Esophagus squamous epithelium (tissue), 5 donors: ENCODE measurements at regions not wholly inside any gene's neighbourhood (a gene's known extent, or its start where the extent isn't known, plus 50 kb on each side); places are given as distances from the start of the nearest gene placed in this dataset.

Experiments used
- DNase-seq: peaks from one replicate; lab custom pipeline; 2025; lab: John Stamatoyannopoulos, UW
- H3K27ac ChIP-seq, 4 donors: fragments of 200-600 bp; sonication (generic); one replicate each; pipeline ENCODE4 v1.5.1; 2016 to 2019; ENCODE audit warnings: mild to moderate bottlenecking in 1 of 4
- H3K27me3 ChIP-seq, 4 donors: fragments of 200-600 bp; sonication (generic); 1 replicate in 3 of 4; 2 replicates in 1 of 4; pipeline versions ENCODE4 v1.5.1 to v1.6.0; 2017 to 2021; ENCODE audit warnings: antibody characterized with exemption in 1 of 4
- H3K36me3 ChIP-seq, 3 donors: fragments of 200-600 bp; sonication (generic); one replicate each; pipeline ENCODE4 v1.5.1; 2016 to 2019
- H3K4me1 ChIP-seq, 3 donors: fragments of 200-600 bp; sonication (generic); one replicate each; pipeline ENCODE4 v1.5.1; 2017 to 2019
- H3K4me3 ChIP-seq, 4 donors: fragments of 200-600 bp; sonication (generic); 1 replicate in 3 of 4; 2 replicates in 1 of 4; pipeline ENCODE4 v1.5.1; 2016 to 2019; ENCODE audit warnings: mild to moderate bottlenecking in 2 of 4, moderate library complexity in 1 of 4
- H3K9me3 ChIP-seq, 3 donors: fragments of 200-600 bp; sonication (generic); one replicate each; pipeline ENCODE4 v1.5.1; 2016 to 2019
- POLR2A ChIP-seq, 4 donors: fragments of 450-650 bp; IDR thresholded peaks; one replicate each; pipeline ENCODE4 v1.6.1; 2017; ENCODE audit warnings: antibody characterized with exemption in 4 of 4, mild to moderate bottlenecking in 4 of 4, moderate library complexity in 3 of 4
- WGBS, 2 donors: methylation state at CpG; one replicate each; pipeline ENCODE4 v1.1.5; 2018; 5-methylcytosine and 5-hydroxymethylcytosine counted together
- intact Hi-C: fragments of 100-400 bp; cut with DNase I; formaldehyde crosslinking; loops from one replicate; pipeline ENCODE4 v1.15.0; 2022
- TF ChIP-seq, protein P1 (sequence below), 6 experiments: fragments of 450-650 bp in 4 of 6; fragments of 200-600 bp in 2 of 6; sonication (generic) in 2 of 6; IDR thresholded peaks; one replicate each; pipeline ENCODE4 v1.5.1; 2016 to 2019; ENCODE audit warnings: antibody characterized with exemption in 6 of 6, mild to moderate bottlenecking in 4 of 6, moderate library complexity in 4 of 6
- donor health status: DM: yes; HTN: yes; CAD: no.

DNA sequence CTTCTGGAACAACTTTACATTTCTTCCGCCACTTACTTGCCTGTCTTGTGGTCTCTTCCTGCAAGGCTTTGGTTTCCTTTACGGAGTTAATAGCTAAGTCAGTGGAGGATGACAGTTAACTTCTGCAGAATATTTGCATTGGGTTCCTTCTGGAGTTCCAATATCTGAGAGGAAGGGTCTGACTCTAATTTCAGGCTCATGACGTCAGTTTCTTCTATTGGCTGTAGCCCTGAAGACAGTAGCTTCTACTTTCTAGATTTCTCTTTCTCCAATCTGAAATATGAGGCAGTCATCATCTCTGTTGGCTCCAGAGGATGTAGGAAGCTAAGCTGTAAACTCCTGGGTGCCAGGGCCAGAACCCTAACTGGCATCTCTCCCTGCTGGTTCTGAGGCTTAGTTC, 76.7 kb downstream of the FRMPD3 start:
- DNase-seq, result no peak
- Histone ChIP-seq H3K4me3 (no peak overlapping the region), H3K27ac (no peak overlapping the region), H3K36me3 (no peaks in the 10 kb centered on the region), H3K9me3 (no peaks in the 10 kb centered on the region), H3K4me1 (no peaks in the 10 kb centered on the region), H3K27me3 (no peaks in the 10 kb centered on the region)
- intact Hi-C loops, result no loop called here
- WGBS, 2 donors, result 72 to 92% methylated on average over 3 of the region's 3 CpGs
- no peak for TF ChIP-seq POLR2A (IDR thresholded peaks at IDR 0.05)
- TF ChIP-seq, protein P1, sequence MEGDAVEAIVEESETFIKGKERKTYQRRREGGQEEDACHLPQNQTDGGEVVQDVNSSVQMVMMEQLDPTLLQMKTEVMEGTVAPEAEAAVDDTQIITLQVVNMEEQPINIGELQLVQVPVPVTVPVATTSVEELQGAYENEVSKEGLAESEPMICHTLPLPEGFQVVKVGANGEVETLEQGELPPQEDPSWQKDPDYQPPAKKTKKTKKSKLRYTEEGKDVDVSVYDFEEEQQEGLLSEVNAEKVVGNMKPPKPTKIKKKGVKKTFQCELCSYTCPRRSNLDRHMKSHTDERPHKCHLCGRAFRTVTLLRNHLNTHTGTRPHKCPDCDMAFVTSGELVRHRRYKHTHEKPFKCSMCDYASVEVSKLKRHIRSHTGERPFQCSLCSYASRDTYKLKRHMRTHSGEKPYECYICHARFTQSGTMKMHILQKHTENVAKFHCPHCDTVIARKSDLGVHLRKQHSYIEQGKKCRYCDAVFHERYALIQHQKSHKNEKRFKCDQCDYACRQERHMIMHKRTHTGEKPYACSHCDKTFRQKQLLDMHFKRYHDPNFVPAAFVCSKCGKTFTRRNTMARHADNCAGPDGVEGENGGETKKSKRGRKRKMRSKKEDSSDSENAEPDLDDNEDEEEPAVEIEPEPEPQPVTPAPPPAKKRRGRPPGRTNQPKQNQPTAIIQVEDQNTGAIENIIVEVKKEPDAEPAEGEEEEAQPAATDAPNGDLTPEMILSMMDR (IDR thresholded peaks at IDR 0.05), result no peak

DNA sequence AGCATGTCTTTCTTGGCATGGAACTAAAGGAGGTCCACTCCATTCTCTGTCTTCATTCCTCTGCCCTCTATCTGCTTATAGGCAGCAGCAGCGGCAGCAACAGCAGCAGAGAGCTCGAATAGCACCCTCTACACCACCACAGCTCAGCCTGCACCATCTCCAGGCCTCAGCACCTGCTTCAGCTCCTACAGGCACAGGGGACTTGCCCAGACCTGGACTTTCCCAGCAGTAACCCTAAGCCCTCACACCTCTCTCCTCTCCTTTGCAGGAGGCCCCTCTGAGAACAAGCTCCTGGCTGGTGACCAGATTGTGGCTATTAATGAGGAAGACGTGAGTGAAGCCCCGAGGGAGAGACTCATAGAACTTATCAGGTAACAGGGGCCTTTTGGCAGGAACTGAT, 80.7 kb downstream of the FRMPD3 start:
- whole genome bisulfite sequencing, 2 donors, result 73 to 80% methylated on average over 1 to 4 of the region's 4 CpGs
- TF ChIP-seq, protein P1 (IDR thresholded peaks at IDR 0.05), result no peak
- no peak for TF ChIP-seq POLR2A (IDR thresholded peaks at IDR 0.05)

DNA sequence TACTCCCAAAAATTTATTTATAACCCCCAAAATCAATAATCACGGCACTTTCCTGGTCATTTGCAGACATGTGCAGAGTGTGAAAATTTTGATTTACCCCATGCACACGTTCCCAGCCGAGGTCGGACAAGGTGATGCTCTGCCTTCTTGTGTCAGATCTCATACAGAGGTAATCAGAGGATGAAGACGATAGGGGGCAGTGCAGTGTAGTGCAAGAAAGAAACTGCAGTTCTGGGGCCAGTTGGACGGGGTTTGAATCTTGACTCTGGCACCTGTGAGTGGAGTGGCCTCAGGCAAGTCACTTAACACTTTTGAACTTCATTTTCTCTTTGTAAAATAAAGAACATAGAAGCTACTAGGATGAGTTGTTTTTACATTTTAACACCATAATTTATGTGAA, 88.4 kb downstream of the FRMPD3 start:
- H3K27ac ChIP-seq, result no peak overlapping the region
- 12 to 29% methylated on average over 4 to 6 of the region's 6 CpGs for WGBS, 2 donors
- intact Hi-C loops, result no loop called here
- TF ChIP-seq, protein P1 (IDR thresholded peaks at IDR 0.05), result peak in 5 of 6 experiments; percentile 20 to 54 (median 29)
- TF ChIP-seq POLR2A (IDR thresholded peaks at IDR 0.05), result no peak
- H3K4me1 ChIP-seq, result no peaks in the 10 kb centered on the region
- DNase-seq, result no peak
- H3K36me3 ChIP-seq, result no peaks in the 10 kb centered on the region
- H3K4me3 ChIP-seq, result no peak overlapping the region
- H3K27me3 ChIP-seq, result no peaks in the 10 kb centered on the region
- no peaks in the 10 kb centered on the region for H3K9me3 ChIP-seq

More for the DNA sequence above, 80.7 kb downstream of the FRMPD3 start:
- Histone ChIP-seq H3K36me3 (no peaks in the 10 kb centered on the region), H3K4me3 (no peak overlapping the region), H3K9me3 (no peaks in the 10 kb centered on the region), H3K4me1 (no peaks in the 10 kb centered on the region), H3K27ac (no peak overlapping the region), H3K27me3 (no peaks in the 10 kb centered on the region)
- intact Hi-C loops, result no loop called here
- no peak for DNase-seq

DNA sequence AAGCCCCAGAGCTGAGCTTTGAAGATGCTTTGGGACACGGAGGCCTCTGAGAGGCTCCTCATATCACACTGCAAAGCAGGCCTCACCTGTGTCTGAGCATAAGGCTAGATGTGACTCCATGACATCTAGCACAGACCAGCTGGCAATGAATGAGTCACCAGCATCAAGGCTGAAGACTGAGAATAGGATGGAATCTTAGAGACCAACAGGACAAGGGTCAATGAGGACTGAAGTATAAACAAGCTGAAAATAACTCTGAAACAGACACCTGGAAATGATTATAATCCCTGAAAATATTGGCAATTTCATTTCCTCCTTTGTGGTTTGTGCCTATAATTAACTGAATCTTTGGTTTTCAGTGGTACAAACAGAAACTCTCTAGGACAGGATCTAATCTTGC, 87.1 kb upstream of the PRPS1 start:
- intact Hi-C loops, result no loop called here
- TF ChIP-seq, protein P1 (IDR thresholded peaks at IDR 0.05), result no peak
- TF ChIP-seq POLR2A (IDR thresholded peaks at IDR 0.05), result no peak
- no peak for DNase-seq
- WGBS, 2 donors, result 88% methylated on average over 1 of the region's 1 CpG; no CpG with 5 or more reads in 1 of the 2 donors
- no peaks in the 10 kb centered on the region for H3K27me3 ChIP-seq
- H3K4me3 ChIP-seq, result no peak overlapping the region
- H3K27ac ChIP-seq, result no peak overlapping the region
- no peaks in the 10 kb centered on the region for H3K9me3 ChIP-seq
- no peaks in the 10 kb centered on the region for H3K4me1 ChIP-seq
- H3K36me3 ChIP-seq, result no peaks in the 10 kb centered on the region

DNA sequence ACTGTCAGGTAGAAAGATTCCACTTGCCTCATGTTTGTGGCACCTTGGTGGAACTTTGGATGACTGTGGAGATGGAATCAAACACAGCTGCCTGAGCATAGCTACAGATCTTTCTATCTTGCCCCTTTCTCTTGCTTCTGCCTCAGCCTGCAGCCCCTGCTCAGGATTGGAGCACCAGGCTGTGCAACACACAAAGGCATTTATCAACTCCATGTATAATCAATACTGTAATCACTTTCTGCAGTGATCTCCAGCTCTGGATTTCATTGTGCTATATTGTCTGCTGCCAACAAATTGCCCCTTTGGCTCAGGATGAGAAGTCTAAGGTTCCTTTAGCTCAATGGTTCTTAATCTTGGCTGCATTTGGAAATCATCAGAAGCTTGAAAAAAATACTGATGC, 86.3 kb upstream of the PRPS1 start:
- no peaks in the 10 kb centered on the region for H3K27me3 ChIP-seq
- TF ChIP-seq, protein P1 (IDR thresholded peaks at IDR 0.05), result no peak

More for the DNA sequence above, 86.3 kb upstream of the PRPS1 start:
- intact Hi-C loops, result no loop called here
- H3K27ac ChIP-seq, result no peak overlapping the region
- no peak overlapping the region for H3K4me3 ChIP-seq
- H3K4me1 ChIP-seq, result no peaks in the 10 kb centered on the region
- no peak for DNase-seq
- no peaks in the 10 kb centered on the region for H3K9me3 ChIP-seq
- H3K36me3 ChIP-seq, result no peaks in the 10 kb centered on the region
